Globus pallidus (tissue), 1 donor: ENCODE measurements at regions not wholly inside any gene's neighbourhood (a gene's known extent, or its start where the extent isn't known, plus 50 kb on each side); places are given as distances from the start of the nearest gene placed in this dataset.
"Not testable (repeated sequence)": the region's sequence is repeated elsewhere in the genome, so short reads cannot be mapped to it uniquely, and the experiment has no call there.

ENCODE experiments used
- DNase-seq: peaks from one replicate; pipeline ENCODE4 v3.0.0-alpha.2; 2015; ENCODE audit warnings: low spot score

- not testable (repeated sequence) for DNase-seq
Measured at GRCh38 chr7:119266790-119267189, 1006.2 kb upstream of the KCND2 start.

- peak; percentile 46 for DNase-seq
Measured at GRCh38 chr7:119270045-119270464, 1002.9 kb upstream of the KCND2 start.

GRCh38 chr7:119270644-119271043 is 1002.3 kb upstream of the KCND2 start:
- no peak for DNase-seq

GRCh38 chr7:119271147-119271779 is 1001.7 kb upstream of the KCND2 start:
- no peak for DNase-seq

GRCh38 chr7:119281181-119281846 is 991.7 kb upstream of the KCND2 start:
- DNase-seq = no peak

GRCh38 chr7:119283353-119283752 is 989.6 kb upstream of the KCND2 start:
- DNase-seq = no peak

- DNase-seq = no peak
Measured at GRCh38 chr7:119288416-119288815, 984.6 kb upstream of the KCND2 start.

GRCh38 chr7:119300341-119300740 is 972.6 kb upstream of the KCND2 start:
- DNase-seq = not testable (repeated sequence)

- no peak for DNase-seq
Measured at GRCh38 chr7:119320316-119320715, 952.7 kb upstream of the KCND2 start.

- DNase-seq = no peak
Measured at GRCh38 chr7:119329715-119330114, 943.3 kb upstream of the KCND2 start.

GRCh38 chr7:119335405-119335804 is 937.6 kb upstream of the KCND2 start:
- no peak for DNase-seq

- DNase-seq = no peak
Measured at GRCh38 chr7:119341822-119342221, 931.2 kb upstream of the KCND2 start.

GRCh38 chr7:119343289-119343688 is 929.7 kb upstream of the KCND2 start:
- no peak for DNase-seq

GRCh38 chr7:119344466-119344865 is 928.5 kb upstream of the KCND2 start:
- no peak for DNase-seq

GRCh38 chr7:119348491-119348890 is 924.5 kb upstream of the KCND2 start:
- DNase-seq = no peak

- DNase-seq = no peak
Measured at GRCh38 chr7:119350334-119350733, 922.6 kb upstream of the KCND2 start.

- no peak for DNase-seq
Measured at GRCh38 chr7:119351320-119351719, 921.7 kb upstream of the KCND2 start.

GRCh38 chr7:119374436-119374835 is 898.5 kb upstream of the KCND2 start:
- DNase-seq = no peak

GRCh38 chr7:119377861-119378260 is 895.1 kb upstream of the KCND2 start:
- DNase-seq = no peak

- DNase-seq = no peak
Measured at GRCh38 chr7:119382726-119383125, 890.2 kb upstream of the KCND2 start.

GRCh38 chr7:119395024-119395423 is 878.0 kb upstream of the KCND2 start:
- DNase-seq = no peak

GRCh38 chr7:119397156-119397555 is 875.8 kb upstream of the KCND2 start:
- DNase-seq = no peak

GRCh38 chr7:119408596-119408995 is 864.4 kb upstream of the KCND2 start:
- no peak for DNase-seq

- no peak for DNase-seq
Measured at GRCh38 chr7:119413314-119413805, 859.6 kb upstream of the KCND2 start.
